ENCODE measurements at regions not wholly inside any gene's neighbourhood (a gene's known extent, or its start where the extent isn't known, plus 50 kb on each side); places are given as distances from the start of the nearest gene placed in this dataset.

DNA sequence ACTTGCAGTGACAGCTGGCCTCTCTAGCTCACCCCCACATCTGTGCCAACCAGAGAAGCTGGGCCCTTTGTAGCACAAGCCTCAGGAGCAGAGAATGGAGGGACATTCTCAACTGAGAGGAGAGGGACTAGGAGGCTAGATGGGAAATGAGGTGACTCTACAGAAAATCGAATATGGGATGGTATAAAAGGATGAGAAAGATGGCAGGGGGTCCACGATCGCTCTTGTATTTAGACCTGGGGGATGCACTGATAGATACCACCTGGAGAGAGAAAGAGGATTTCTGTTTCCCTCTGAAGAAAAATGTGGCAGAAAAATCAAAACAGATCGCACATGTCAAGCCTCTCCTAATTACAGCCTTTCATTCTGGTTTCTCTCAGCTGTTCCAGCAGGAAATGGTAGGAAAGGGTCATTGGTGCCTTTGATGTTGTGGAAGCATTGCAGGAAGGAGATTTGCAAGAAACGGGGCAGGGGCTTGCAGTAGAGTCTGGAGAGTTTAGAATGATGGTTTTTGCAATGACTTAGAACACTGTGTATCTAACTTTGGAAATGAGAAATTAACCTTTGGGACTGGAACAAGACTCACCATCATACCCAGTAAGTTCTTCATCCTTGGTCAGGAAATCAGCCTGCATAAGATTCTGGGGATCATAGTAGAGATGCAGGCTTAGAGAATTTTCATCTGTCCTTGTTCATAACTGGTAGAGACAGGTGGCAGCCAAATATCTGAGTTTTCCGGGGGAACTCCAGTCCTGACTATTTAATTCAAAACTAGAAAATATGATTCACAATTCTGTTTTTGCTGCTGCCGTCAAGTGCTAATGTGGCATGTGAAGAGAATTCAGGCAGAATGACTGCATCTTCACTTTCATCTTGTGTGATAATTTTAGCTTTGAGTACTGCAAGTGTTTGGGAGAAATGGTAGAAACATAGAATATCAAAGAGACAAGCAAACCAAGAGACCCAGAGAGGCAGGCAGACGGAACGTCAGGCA lies 98.8 kb downstream of the DAD1 start:
- TF ChIP-seq ZNF70 (CRISPR knock-in tag; IDR thresholded peaks at IDR 0.05) (no peak), TCF4 (CRISPR knock-in tag; IDR thresholded peaks at IDR 0.05; ENCODE audit: borderline replicate concordance) (no peak), ESRRG (CRISPR knock-in tag; IDR thresholded peaks at IDR 0.05) (no peak), CSRNP3 (CRISPR knock-in tag; IDR thresholded peaks at IDR 0.05) (no peak), ZC3H10 (CRISPR knock-in tag; IDR thresholded peaks at IDR 0.05) (no peak), ZFP3 (CRISPR knock-in tag; IDR thresholded peaks at IDR 0.05) (no peak), ZNF565 (CRISPR knock-in tag; conservative IDR thresholded peaks at IDR 0.05; ENCODE audit: low read depth) (no peak), BACH2 (CRISPR knock-in tag; IDR thresholded peaks at IDR 0.05; ENCODE audit: borderline replicate concordance) (no peak), OSR1 (CRISPR knock-in tag; IDR thresholded peaks at IDR 0.05) (no peak), RARB (CRISPR knock-in tag; IDR thresholded peaks at IDR 0.05) (no peak), ISL1 (CRISPR knock-in tag; IDR thresholded peaks at IDR 0.05) (no peak), ZFP30 (CRISPR knock-in tag; IDR thresholded peaks at IDR 0.05) (no peak), ZNF8 (CRISPR knock-in tag; IDR thresholded peaks at IDR 0.05) (no peak), SNAI2 (CRISPR knock-in tag; IDR thresholded peaks at IDR 0.05) (no peak), CSDC2 (CRISPR knock-in tag; IDR thresholded peaks at IDR 0.05) (no peak), PPARA (CRISPR knock-in tag; IDR thresholded peaks at IDR 0.05; ENCODE audit: borderline replicate concordance) (no peak)
- TF ChIP-seq, protein P1, sequence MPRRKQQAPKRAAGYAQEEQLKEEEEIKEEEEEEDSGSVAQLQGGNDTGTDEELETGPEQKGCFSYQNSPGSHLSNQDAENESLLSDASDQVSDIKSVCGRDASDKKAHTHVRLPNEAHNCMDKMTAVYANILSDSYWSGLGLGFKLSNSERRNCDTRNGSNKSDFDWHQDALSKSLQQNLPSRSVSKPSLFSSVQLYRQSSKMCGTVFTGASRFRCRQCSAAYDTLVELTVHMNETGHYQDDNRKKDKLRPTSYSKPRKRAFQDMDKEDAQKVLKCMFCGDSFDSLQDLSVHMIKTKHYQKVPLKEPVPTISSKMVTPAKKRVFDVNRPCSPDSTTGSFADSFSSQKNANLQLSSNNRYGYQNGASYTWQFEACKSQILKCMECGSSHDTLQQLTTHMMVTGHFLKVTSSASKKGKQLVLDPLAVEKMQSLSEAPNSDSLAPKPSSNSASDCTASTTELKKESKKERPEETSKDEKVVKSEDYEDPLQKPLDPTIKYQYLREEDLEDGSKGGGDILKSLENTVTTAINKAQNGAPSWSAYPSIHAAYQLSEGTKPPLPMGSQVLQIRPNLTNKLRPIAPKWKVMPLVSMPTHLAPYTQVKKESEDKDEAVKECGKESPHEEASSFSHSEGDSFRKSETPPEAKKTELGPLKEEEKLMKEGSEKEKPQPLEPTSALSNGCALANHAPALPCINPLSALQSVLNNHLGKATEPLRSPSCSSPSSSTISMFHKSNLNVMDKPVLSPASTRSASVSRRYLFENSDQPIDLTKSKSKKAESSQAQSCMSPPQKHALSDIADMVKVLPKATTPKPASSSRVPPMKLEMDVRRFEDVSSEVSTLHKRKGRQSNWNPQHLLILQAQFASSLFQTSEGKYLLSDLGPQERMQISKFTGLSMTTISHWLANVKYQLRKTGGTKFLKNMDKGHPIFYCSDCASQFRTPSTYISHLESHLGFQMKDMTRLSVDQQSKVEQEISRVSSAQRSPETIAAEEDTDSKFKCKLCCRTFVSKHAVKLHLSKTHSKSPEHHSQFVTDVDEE (CRISPR knock-in tag; IDR thresholded peaks at IDR 0.05) = no peak
- TF ChIP-seq, protein P2, sequence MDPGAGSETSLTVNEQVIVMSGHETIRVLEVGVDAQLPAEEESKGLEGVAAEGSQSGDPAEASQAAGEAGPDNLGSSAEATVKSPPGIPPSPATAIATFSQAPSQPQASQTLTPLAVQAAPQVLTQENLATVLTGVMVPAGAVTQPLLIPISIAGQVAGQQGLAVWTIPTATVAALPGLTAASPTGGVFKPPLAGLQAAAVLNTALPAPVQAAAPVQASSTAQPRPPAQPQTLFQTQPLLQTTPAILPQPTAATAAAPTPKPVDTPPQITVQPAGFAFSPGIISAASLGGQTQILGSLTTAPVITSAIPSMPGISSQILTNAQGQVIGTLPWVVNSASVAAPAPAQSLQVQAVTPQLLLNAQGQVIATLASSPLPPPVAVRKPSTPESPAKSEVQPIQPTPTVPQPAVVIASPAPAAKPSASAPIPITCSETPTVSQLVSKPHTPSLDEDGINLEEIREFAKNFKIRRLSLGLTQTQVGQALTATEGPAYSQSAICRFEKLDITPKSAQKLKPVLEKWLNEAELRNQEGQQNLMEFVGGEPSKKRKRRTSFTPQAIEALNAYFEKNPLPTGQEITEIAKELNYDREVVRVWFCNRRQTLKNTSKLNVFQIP (CRISPR knock-in tag; IDR thresholded peaks at IDR 0.05; ENCODE audit: borderline replicate concordance, low read depth) = no peak

GRCh38 chr14:22489244-22489545 lies 99.8 kb downstream of the DAD1 start:
- TF ChIP-seq TOX (CRISPR knock-in tag; IDR thresholded peaks at IDR 0.05; ENCODE audit: borderline replicate concordance) (no peak), ZFP30 (CRISPR knock-in tag; IDR thresholded peaks at IDR 0.05) (no peak), BACH2 (CRISPR knock-in tag; IDR thresholded peaks at IDR 0.05; ENCODE audit: borderline replicate concordance) (no peak), TCF4 (CRISPR knock-in tag; IDR thresholded peaks at IDR 0.05; ENCODE audit: borderline replicate concordance) (no peak), CSDC2 (CRISPR knock-in tag; IDR thresholded peaks at IDR 0.05) (no peak), PPARA (CRISPR knock-in tag; IDR thresholded peaks at IDR 0.05; ENCODE audit: borderline replicate concordance) (no peak), ZNF565 (CRISPR knock-in tag; conservative IDR thresholded peaks at IDR 0.05; ENCODE audit: low read depth) (no peak), GLIS3 (CRISPR knock-in tag; IDR thresholded peaks at IDR 0.05) (no peak), RARB (CRISPR knock-in tag; IDR thresholded peaks at IDR 0.05) (no peak), ISL1 (CRISPR knock-in tag; IDR thresholded peaks at IDR 0.05) (no peak)
- TF ChIP-seq, protein P3, sequence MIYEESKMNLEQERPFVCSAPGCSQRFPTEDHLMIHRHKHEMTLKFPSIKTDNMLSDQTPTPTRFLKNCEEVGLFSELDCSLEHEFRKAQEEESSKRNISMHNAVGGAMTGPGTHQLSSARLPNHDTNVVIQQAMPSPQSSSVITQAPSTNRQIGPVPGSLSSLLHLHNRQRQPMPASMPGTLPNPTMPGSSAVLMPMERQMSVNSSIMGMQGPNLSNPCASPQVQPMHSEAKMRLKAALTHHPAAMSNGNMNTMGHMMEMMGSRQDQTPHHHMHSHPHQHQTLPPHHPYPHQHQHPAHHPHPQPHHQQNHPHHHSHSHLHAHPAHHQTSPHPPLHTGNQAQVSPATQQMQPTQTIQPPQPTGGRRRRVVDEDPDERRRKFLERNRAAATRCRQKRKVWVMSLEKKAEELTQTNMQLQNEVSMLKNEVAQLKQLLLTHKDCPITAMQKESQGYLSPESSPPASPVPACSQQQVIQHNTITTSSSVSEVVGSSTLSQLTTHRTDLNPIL (CRISPR knock-in tag; IDR thresholded peaks at IDR 0.05; ENCODE audit: low read depth) = no peak
- no peak for ATAC-seq

More for the DNA sequence above, 98.8 kb downstream of the DAD1 start:
- no peak for ATAC-seq

DNA sequence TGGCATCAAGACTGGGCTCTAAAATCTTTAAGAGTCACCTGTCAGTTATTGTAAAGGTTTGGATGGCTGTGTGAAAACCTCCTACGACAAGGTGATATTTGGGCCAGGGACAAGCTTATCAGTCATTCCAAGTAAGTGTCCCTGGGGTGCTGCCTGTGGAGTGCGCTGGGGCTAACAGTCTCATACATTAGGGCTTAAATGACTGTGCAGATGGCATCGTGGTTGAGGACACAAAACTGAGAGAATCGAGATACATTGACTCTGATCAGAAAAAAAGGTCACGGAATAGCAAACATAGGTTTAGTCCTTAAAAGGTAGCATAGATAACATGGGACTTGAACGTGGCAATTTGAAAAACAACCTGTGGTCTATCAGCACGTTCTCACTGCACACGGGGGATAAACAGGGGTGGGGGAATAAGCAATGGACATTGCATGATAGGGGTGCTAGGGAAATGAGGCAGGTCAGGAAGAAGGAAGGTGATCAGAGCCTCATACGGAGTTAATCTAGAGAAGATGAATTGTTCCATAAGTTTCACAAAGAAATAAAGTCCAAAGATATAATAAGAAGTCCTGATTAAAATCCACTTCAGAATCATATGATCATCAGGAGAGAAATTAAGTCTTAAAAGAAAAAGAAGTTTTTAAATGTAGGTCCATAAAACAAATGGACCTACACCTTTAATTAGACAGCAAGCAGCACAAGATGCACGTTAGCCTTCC lies 100.3 kb downstream of the DAD1 start:
- no peak for ATAC-seq
- no peak for TF ChIP-seq GLIS3 (CRISPR knock-in tag; IDR thresholded peaks at IDR 0.05)
- no peak for TF ChIP-seq ZFP3 (CRISPR knock-in tag; IDR thresholded peaks at IDR 0.05)
- TF ChIP-seq TOX (CRISPR knock-in tag; IDR thresholded peaks at IDR 0.05; ENCODE audit: borderline replicate concordance) = no peak
- TF ChIP-seq ISL1 (CRISPR knock-in tag; IDR thresholded peaks at IDR 0.05) = no peak
- TF ChIP-seq OSR1 (CRISPR knock-in tag; IDR thresholded peaks at IDR 0.05) = no peak
- TF ChIP-seq, protein P1 (CRISPR knock-in tag; IDR thresholded peaks at IDR 0.05) = no peak
- no peak for TF ChIP-seq ZNF565 (CRISPR knock-in tag; conservative IDR thresholded peaks at IDR 0.05; ENCODE audit: low read depth)
- TF ChIP-seq, protein P3 (CRISPR knock-in tag; IDR thresholded peaks at IDR 0.05; ENCODE audit: low read depth) = no peak
- TF ChIP-seq ARNTL (CRISPR knock-in tag; IDR thresholded peaks at IDR 0.05; ENCODE audit: borderline replicate concordance, low read depth) = no peak
